Panc1 (cell line): ENCODE measurements at regions not wholly inside any gene's neighbourhood (a gene's known extent, or its start where the extent isn't known, plus 50 kb on each side); places are given as distances from the start of the nearest gene placed in this dataset.

Experiments
- CTCF ChIP-seq: fragments of 450-650 bp; IDR thresholded peaks from 2 replicates; pipeline ENCODE4 v1.5.1; 2017; ENCODE audit warnings: mild to moderate bottlenecking
- SIN3A ChIP-seq: IDR thresholded peaks from 2 replicates; pipeline ENCODE4 v1.6.1; 2012; ENCODE audit warnings: low read depth, mild to moderate bottlenecking, low read length, moderate library complexity, borderline replicate concordance; ENCODE audit not compliant: insufficient read depth

- TF ChIP-seq CTCF, result no peak
- no peak for TF ChIP-seq SIN3A
These were observed 167.0 kb upstream of the SASH1 start for GRCh38 chr6:148175550-148176188.
